ENCODE measurements at regions not wholly inside any gene's neighbourhood (a gene's known extent, or its start where the extent isn't known, plus 50 kb on each side); places are given as distances from the start of the nearest gene placed in this dataset.

- DNase-seq (ENCODE audit: low read depth in 1 of 2, low spot score in 1 of 2), result no peak
Observed at GRCh38 chr10:2659660-2660209, 407.6 kb upstream of the PFKP start.

GRCh38 chr10:2658780-2659179 lies 408.6 kb upstream of the PFKP start:
- DNase-seq (ENCODE audit: low read depth in 1 of 2, low spot score in 1 of 2), result no peak

- DNase-seq (ENCODE audit: low read depth in 1 of 2, low spot score in 1 of 2), result no peak
Observed at GRCh38 chr10:2650328-2650727, 417.0 kb upstream of the PFKP start.

GRCh38 chr10:2641028-2641427 lies 426.3 kb upstream of the PFKP start:
- no peak for DNase-seq (ENCODE audit: low read depth in 1 of 2, low spot score in 1 of 2)

- no peak for DNase-seq (ENCODE audit: low read depth in 1 of 2, low spot score in 1 of 2)
Observed at GRCh38 chr10:2633630-2634029, 433.7 kb upstream of the PFKP start.

- no peak for DNase-seq (ENCODE audit: low read depth in 1 of 2, low spot score in 1 of 2)
Observed at GRCh38 chr10:2631557-2632205, 435.7 kb upstream of the PFKP start.

GRCh38 chr10:2628705-2629104 lies 438.6 kb upstream of the PFKP start:
- no peak for DNase-seq (ENCODE audit: low read depth in 1 of 2, low spot score in 1 of 2)

- no peak for DNase-seq (ENCODE audit: low read depth in 1 of 2, low spot score in 1 of 2)
Observed at GRCh38 chr10:2627969-2628368, 439.4 kb upstream of the PFKP start.

- no peak for DNase-seq (ENCODE audit: low read depth in 1 of 2, low spot score in 1 of 2)
Observed at GRCh38 chr10:2625094-2625493, 442.3 kb upstream of the PFKP start.

GRCh38 chr10:2623675-2624274 lies 443.6 kb upstream of the PFKP start:
- DNase-seq (ENCODE audit: low read depth in 1 of 2, low spot score in 1 of 2), result no peak

- DNase-seq (ENCODE audit: low read depth in 1 of 2, low spot score in 1 of 2), result no peak
Observed at GRCh38 chr10:2620827-2621521, 446.4 kb upstream of the PFKP start.

- no peak for DNase-seq (ENCODE audit: low read depth in 1 of 2, low spot score in 1 of 2)
Observed at GRCh38 chr10:2619916-2620315, 447.4 kb upstream of the PFKP start.

- no peak for DNase-seq (ENCODE audit: low read depth in 1 of 2, low spot score in 1 of 2)
Observed at GRCh38 chr10:2619472-2619871, 447.9 kb upstream of the PFKP start.

- no peak for DNase-seq (ENCODE audit: low read depth in 1 of 2, low spot score in 1 of 2)
Observed at GRCh38 chr10:2618690-2619089, 448.7 kb upstream of the PFKP start.

- DNase-seq (ENCODE audit: low read depth in 1 of 2, low spot score in 1 of 2), result no peak
Observed at GRCh38 chr10:2616215-2616614, 451.1 kb upstream of the PFKP start.

GRCh38 chr10:2611603-2612002 lies 455.7 kb upstream of the PFKP start:
- DNase-seq (ENCODE audit: low read depth in 1 of 2, low spot score in 1 of 2), result no peak

- DNase-seq (ENCODE audit: low read depth in 1 of 2, low spot score in 1 of 2), result no peak
Observed at GRCh38 chr10:2610946-2611345, 456.4 kb upstream of the PFKP start.

- DNase-seq (ENCODE audit: low read depth in 1 of 2, low spot score in 1 of 2), result no peak
Observed at GRCh38 chr10:2604891-2605290, 462.5 kb upstream of the PFKP start.

GRCh38 chr10:2599571-2599970 lies 467.8 kb upstream of the PFKP start:
- DNase-seq (ENCODE audit: low read depth in 1 of 2, low spot score in 1 of 2), result no peak

GRCh38 chr10:2592360-2593160 lies 474.8 kb upstream of the PFKP start:
- DNase-seq (ENCODE audit: low read depth in 1 of 2, low spot score in 1 of 2), result no peak

GRCh38 chr10:2589196-2589595 lies 478.2 kb upstream of the PFKP start:
- DNase-seq (ENCODE audit: low read depth in 1 of 2, low spot score in 1 of 2), result no peak

- no peak for DNase-seq (ENCODE audit: low read depth in 1 of 2, low spot score in 1 of 2)
Observed at GRCh38 chr10:2584385-2584784, 483.0 kb upstream of the PFKP start.

Measured in activated T-helper 1 cell treated with anti-CD3 and anti-CD28 coated beads, Interleukin-2, amount 50 U/mL, for 16 hours (primary cell).